NCI-H748 (cell line): ENCODE measurements at regions not wholly inside any gene's neighbourhood (a gene's known extent, or its start where the extent isn't known, plus 50 kb on each side); places are given as distances from the start of the nearest gene placed in this dataset.

Experiments
- DNase-seq: peaks from one replicate; lab custom pipeline; 2025; ENCODE audit not compliant: unreplicated experiment; lab: John Stamatoyannopoulos, UW

- no peak for DNase-seq
These were observed 118.1 kb downstream of the ZNF621 start for GRCh38 chr3:40642812-40643211.

- peak; percentile 53 for DNase-seq
These were observed 121.1 kb downstream of the ZNF621 start for GRCh38 chr3:40645883-40646282.

- no peak for DNase-seq
These were observed 124.6 kb downstream of the ZNF621 start for GRCh38 chr3:40649346-40649745.

GRCh38 chr3:40652072-40652471, 127.3 kb downstream of the ZNF621 start:
- DNase-seq: no peak

- DNase-seq: no peak
These were observed 128.2 kb downstream of the ZNF621 start for GRCh38 chr3:40653001-40653400.

- DNase-seq: no peak
These were observed 129.1 kb downstream of the ZNF621 start for GRCh38 chr3:40653878-40654277.

GRCh38 chr3:40655551-40655950, 130.8 kb downstream of the ZNF621 start:
- no peak for DNase-seq

GRCh38 chr3:40657623-40658022, 132.9 kb downstream of the ZNF621 start:
- DNase-seq: no peak

GRCh38 chr3:40658305-40658704, 133.5 kb downstream of the ZNF621 start:
- DNase-seq: no peak

- no peak for DNase-seq
These were observed 135.8 kb downstream of the ZNF621 start for GRCh38 chr3:40660554-40660953.

GRCh38 chr3:40661284-40661683, 136.5 kb downstream of the ZNF621 start:
- DNase-seq: no peak

GRCh38 chr3:40663280-40663679, 138.5 kb downstream of the ZNF621 start:
- DNase-seq: no peak

GRCh38 chr3:40669176-40669575, 144.4 kb downstream of the ZNF621 start:
- DNase-seq: no peak

- DNase-seq: no peak
These were observed 148.1 kb downstream of the ZNF621 start for GRCh38 chr3:40672861-40673260.

- DNase-seq: no peak
These were observed 152.6 kb downstream of the ZNF621 start for GRCh38 chr3:40677321-40677720.

- no peak for DNase-seq
These were observed 153.0 kb downstream of the ZNF621 start for GRCh38 chr3:40677749-40678148.

- DNase-seq: no peak
These were observed 154.5 kb downstream of the ZNF621 start for GRCh38 chr3:40679290-40679689.

GRCh38 chr3:40680685-40681657, 156.2 kb downstream of the ZNF621 start:
- no peak for DNase-seq

GRCh38 chr3:40681658-40682055, 156.9 kb downstream of the ZNF621 start:
- DNase-seq: no peak

- DNase-seq: no peak
These were observed 165.1 kb downstream of the ZNF621 start for GRCh38 chr3:40689837-40690236.

GRCh38 chr3:40690749-40691451, 166.1 kb downstream of the ZNF621 start:
- peak; percentile 1 for DNase-seq

GRCh38 chr3:40691452-40691861, 166.7 kb downstream of the ZNF621 start:
- no peak for DNase-seq
